ENCODE measurements at regions not wholly inside any gene's neighbourhood (a gene's known extent, or its start where the extent isn't known, plus 50 kb on each side); places are given as distances from the start of the nearest gene placed in this dataset.

DNA sequence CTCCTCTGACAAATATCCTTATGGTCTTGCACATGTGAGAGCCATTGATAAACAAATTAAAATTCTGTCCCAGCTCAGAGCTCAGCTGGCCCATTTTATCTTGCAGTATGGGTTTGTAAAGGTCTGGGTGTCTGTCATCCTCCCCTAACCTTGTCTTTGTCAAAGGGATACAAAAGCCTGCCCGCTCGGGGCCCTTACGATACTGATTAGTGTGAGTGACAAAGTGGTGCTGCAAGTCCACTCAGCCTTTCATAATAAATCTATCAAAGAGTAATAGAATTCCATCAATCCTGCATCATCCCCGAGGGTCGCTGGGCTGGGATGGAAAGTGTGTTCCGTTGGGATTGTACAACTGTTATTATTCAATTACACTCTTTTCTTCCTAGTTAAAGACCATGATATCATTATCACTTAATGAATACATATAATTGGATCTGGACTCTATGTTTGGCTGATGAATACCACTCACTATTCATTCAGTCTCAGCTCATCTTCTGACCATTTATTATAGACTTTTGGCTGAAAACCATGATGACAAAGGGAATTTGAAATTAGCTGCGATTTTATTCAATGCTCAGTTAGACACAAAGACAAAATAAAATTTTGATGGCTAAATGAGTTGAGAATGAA, 122.5 kb upstream of the FOXD3 start:
- no peak overlapping the region for H3K4me3 ChIP-seq
- intact Hi-C loops (cut with micrococcal nuclease; ENCODE audit: unreplicated experiment) = no loop called here
- no peaks in the 10 kb centered on the region for H3F3A ChIP-seq (ENCODE audit: insufficient read depth, low read depth)
- no peak overlapping the region for H3K27ac ChIP-seq
- H3K36me3 ChIP-seq (ENCODE audit: low read depth) = no peaks in the 10 kb centered on the region
- ChIA-PET CTCF (no interaction called here), POLR2A (ENCODE audit: unreplicated experiment) (no interaction called here)
- no TSS peak for BruUV-seq (replicated peaks)
- H3K79me2 ChIP-seq (ENCODE audit: low read depth) = no peaks in the 10 kb centered on the region
- no peaks in the 10 kb centered on the region for H3K9me2 ChIP-seq (ENCODE audit: insufficient read depth)
- no peaks in the 10 kb centered on the region for H3K9me3 ChIP-seq (ENCODE audit: insufficient read depth, low read depth)
- no peak overlapping the region for H3K4me2 ChIP-seq
- no peaks in the 10 kb centered on the region for H3K4me1 ChIP-seq (replicated peaks; ENCODE audit: insufficient read depth)
- H4K20me1 ChIP-seq (ENCODE audit: insufficient read depth) = no peaks in the 10 kb centered on the region
- TF ChIP-seq EZH2 (IDR thresholded peaks at IDR 0.05; ENCODE audit: low read depth) = no peak
- TF ChIP-seq, protein P1, sequence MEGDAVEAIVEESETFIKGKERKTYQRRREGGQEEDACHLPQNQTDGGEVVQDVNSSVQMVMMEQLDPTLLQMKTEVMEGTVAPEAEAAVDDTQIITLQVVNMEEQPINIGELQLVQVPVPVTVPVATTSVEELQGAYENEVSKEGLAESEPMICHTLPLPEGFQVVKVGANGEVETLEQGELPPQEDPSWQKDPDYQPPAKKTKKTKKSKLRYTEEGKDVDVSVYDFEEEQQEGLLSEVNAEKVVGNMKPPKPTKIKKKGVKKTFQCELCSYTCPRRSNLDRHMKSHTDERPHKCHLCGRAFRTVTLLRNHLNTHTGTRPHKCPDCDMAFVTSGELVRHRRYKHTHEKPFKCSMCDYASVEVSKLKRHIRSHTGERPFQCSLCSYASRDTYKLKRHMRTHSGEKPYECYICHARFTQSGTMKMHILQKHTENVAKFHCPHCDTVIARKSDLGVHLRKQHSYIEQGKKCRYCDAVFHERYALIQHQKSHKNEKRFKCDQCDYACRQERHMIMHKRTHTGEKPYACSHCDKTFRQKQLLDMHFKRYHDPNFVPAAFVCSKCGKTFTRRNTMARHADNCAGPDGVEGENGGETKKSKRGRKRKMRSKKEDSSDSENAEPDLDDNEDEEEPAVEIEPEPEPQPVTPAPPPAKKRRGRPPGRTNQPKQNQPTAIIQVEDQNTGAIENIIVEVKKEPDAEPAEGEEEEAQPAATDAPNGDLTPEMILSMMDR (conservative IDR thresholded peaks at IDR 0.05) = no peak
- no peak overlapping the region for H2AFZ ChIP-seq
- H3K27me3 ChIP-seq (ENCODE audit: insufficient read depth, low read depth) = peaks cover 85% of the 10 kb centered on the region
- DNase-seq = no peak

DNA sequence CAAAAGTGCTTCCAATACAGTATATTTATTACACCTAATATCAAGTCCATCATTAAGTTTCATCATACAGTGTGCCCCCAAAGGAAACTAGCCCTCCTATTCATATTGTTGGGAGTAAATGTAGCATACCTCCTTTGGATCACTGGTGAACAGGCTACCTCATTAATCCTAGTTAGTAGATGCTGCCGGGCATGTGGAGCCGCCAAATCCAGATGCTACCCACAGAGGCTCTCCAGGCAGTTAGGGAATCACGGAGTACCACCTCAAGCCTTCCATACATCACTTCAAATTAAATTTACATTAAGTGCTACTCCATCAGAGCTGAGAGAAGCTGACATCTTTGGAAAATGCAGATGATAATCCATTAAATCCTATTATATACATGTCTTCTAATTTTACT, 121.7 kb upstream of the FOXD3 start:
- TF ChIP-seq, protein P1 (conservative IDR thresholded peaks at IDR 0.05) = no peak
- no peak for TF ChIP-seq EZH2 (IDR thresholded peaks at IDR 0.05; ENCODE audit: low read depth)
- intact Hi-C loops (cut with micrococcal nuclease; ENCODE audit: unreplicated experiment) = no loop called here
- ChIA-PET CTCF (no interaction called here), POLR2A (ENCODE audit: unreplicated experiment) (no interaction called here)
- Histone ChIP-seq H4K20me1 (ENCODE audit: insufficient read depth) (no peaks in the 10 kb centered on the region), H3K27ac (no peak overlapping the region), H3K36me3 (ENCODE audit: low read depth) (no peaks in the 10 kb centered on the region), H3K27me3 (ENCODE audit: insufficient read depth, low read depth) (peaks cover 78% of the 10 kb centered on the region), H2AFZ (no peak overlapping the region), H3K9me3 (ENCODE audit: insufficient read depth, low read depth) (no peaks in the 10 kb centered on the region), H3K9me2 (ENCODE audit: insufficient read depth) (no peaks in the 10 kb centered on the region), H3K79me2 (ENCODE audit: low read depth) (no peaks in the 10 kb centered on the region), H3K4me1 (replicated peaks; ENCODE audit: insufficient read depth) (no peaks in the 10 kb centered on the region), H3K4me3 (no peak overlapping the region), H3F3A (ENCODE audit: insufficient read depth, low read depth) (no peaks in the 10 kb centered on the region), H3K4me2 (no peak overlapping the region)
- no peak for DNase-seq
- no TSS peak for BruUV-seq (replicated peaks)

DNA sequence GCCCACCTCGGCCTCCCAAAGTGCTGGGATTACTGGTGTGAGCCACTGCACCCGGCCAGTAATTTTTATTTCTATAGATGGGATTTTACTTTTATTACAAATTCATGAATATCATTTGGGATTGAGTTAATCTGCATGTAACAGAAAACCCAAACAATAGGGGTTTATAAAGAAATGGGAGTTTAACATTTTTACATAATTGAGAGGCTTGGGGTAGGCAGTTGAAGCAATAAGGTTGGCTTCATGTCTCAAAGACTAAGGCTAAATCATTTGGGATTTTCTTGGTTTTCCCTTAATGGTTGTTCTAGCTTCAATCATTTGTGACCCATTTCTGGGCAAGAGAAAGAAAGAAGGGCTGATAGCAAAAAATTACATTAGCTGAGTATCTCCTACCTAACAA, 118.7 kb upstream of the FOXD3 start:
- Histone ChIP-seq H3K9me2 (ENCODE audit: insufficient read depth) (no peaks in the 10 kb centered on the region), H2AFZ (no peak overlapping the region)
- CTCF ChIA-PET = no interaction called here

More for the DNA sequence above, 118.7 kb upstream of the FOXD3 start:
- Histone ChIP-seq H3K27ac (no peak overlapping the region), H3K79me2 (ENCODE audit: low read depth) (no peaks in the 10 kb centered on the region), H3K9me3 (ENCODE audit: insufficient read depth, low read depth) (no peaks in the 10 kb centered on the region), H3K4me2 (no peak overlapping the region), H3F3A (ENCODE audit: insufficient read depth, low read depth) (no peaks in the 10 kb centered on the region), H3K4me1 (replicated peaks; ENCODE audit: insufficient read depth) (no peaks in the 10 kb centered on the region), H3K27me3 (ENCODE audit: insufficient read depth, low read depth) (peaks cover 58% of the 10 kb centered on the region), H3K36me3 (ENCODE audit: low read depth) (no peaks in the 10 kb centered on the region), H3K4me3 (no peak overlapping the region), H4K20me1 (ENCODE audit: insufficient read depth) (no peaks in the 10 kb centered on the region)
- no peak for DNase-seq
- BruUV-seq (replicated peaks) = no TSS peak
- intact Hi-C loops (cut with micrococcal nuclease; ENCODE audit: unreplicated experiment) = no loop called here
- TF ChIP-seq EZH2 (IDR thresholded peaks at IDR 0.05; ENCODE audit: low read depth) = no peak
- TF ChIP-seq, protein P1 (conservative IDR thresholded peaks at IDR 0.05) = no peak
- POLR2A ChIA-PET (ENCODE audit: unreplicated experiment) = no interaction called here
